ENCODE measurements at regions not wholly inside any gene's neighbourhood (a gene's known extent, or its start where the extent isn't known, plus 50 kb on each side); places are given as distances from the start of the nearest gene placed in this dataset.

DNA sequence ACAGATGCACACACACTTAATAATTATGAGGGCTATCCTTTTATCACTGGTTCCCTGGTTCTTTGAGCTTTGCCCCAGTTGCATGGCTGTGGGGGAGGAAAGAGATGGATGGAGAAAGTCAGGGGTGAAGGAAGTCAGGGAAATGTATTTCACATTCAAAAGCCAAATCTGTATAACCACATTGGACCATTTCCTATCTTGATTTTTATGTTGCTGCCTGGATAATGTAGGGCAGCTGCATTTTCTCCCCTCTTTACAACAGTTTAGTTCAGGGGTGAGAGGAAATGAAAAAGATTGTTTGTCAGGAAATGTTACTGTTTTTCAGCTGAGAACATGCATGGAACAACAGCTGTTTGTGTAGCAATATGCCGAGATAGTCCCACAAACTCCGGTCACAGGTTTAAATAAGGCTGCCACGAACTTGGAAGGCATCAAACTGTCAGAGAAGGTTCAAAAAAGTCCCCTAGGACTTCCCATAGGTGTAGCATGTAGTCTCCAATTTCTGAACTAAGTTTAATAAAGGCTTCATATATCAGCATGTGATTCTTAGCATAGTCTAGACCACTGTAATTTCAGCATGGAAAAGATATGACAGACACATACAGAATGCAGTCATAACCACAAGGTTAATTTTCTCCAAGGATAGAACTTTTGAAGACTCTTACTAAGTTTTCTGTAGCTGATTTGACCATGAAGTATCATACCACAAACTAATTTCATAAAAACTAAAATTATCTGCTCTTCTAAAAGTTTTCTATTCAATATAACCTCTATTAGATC lies 82.1 kb upstream of the COL21A1 start:
- TF ChIP-seq POLR2A (IDR thresholded peaks at IDR 0.05), result no peak
- TF ChIP-seq, protein P1, sequence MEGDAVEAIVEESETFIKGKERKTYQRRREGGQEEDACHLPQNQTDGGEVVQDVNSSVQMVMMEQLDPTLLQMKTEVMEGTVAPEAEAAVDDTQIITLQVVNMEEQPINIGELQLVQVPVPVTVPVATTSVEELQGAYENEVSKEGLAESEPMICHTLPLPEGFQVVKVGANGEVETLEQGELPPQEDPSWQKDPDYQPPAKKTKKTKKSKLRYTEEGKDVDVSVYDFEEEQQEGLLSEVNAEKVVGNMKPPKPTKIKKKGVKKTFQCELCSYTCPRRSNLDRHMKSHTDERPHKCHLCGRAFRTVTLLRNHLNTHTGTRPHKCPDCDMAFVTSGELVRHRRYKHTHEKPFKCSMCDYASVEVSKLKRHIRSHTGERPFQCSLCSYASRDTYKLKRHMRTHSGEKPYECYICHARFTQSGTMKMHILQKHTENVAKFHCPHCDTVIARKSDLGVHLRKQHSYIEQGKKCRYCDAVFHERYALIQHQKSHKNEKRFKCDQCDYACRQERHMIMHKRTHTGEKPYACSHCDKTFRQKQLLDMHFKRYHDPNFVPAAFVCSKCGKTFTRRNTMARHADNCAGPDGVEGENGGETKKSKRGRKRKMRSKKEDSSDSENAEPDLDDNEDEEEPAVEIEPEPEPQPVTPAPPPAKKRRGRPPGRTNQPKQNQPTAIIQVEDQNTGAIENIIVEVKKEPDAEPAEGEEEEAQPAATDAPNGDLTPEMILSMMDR (IDR thresholded peaks at IDR 0.05), result no peak

Measured in right lobe of liver (tissue), 4 donors.